A673 (cell line): ENCODE measurements at regions not wholly inside any gene's neighbourhood (a gene's known extent, or its start where the extent isn't known, plus 50 kb on each side); places are given as distances from the start of the nearest gene placed in this dataset.

Source experiments
- BruUV-seq: library from RNA; stranded (reverse); fragments of 400-500 nt; replicated peaks from 2 replicates; lab custom pipeline; 2021; lab: Mats Ljungman, UMichigan
- CTCF ChIA-PET: fragments of 300-600 bp; sonication (Branson Sonifier 250); formaldehyde crosslinking; loops from one replicate; lab custom pipeline; 2022; ENCODE audit warnings: antibody characterized with exemption; lab: Charles Lee
- POLR2A ChIA-PET: fragments of 300-600 bp; sonication (Branson Sonifier 250); formaldehyde crosslinking; loops from one replicate; lab custom pipeline; 2022; ENCODE audit warnings: antibody characterized with exemption; ENCODE audit not compliant: low non-redundant PET; lab: Charles Lee
- DNase-seq: peaks from one replicate; pipeline ENCODE4 v3.0.0-alpha.2; 2015; ENCODE audit warnings: low spot score
- H3K27ac ChIP-seq: fragments of 200-600 bp; sonication (generic); 2 replicates; pipeline ENCODE4 v1.5.1; 2016; ENCODE audit warnings: mixed run types, low read depth, mild to moderate bottlenecking, mixed read lengths, antibody characterized with exemption, low read length; ENCODE audit not compliant: poor library complexity, severe bottlenecking
- H3K27me3 ChIP-seq: fragments of 200-600 bp; sonication (generic); replicated peaks from 2 replicates; pipeline ENCODE4 v1.6.1; 2017; ENCODE audit warnings: mixed run types, low read depth, mild to moderate bottlenecking, mixed read lengths, antibody characterized with exemption, low read length; ENCODE audit not compliant: insufficient read depth, poor library complexity
- H3K36me3 ChIP-seq: fragments of 200-600 bp; sonication (generic); 2 replicates; pipeline ENCODE4 v1.6.1; 2016; ENCODE audit warnings: mixed run types, mild to moderate bottlenecking, mixed read lengths, antibody characterized with exemption, low read length; ENCODE audit not compliant: insufficient read depth, poor library complexity, severe bottlenecking
- H3K4me1 ChIP-seq: fragments of 200-600 bp; sonication (generic); 2 replicates; pipeline ENCODE4 v1.6.1; 2017; ENCODE audit warnings: mixed run types, mild to moderate bottlenecking, mixed read lengths, antibody characterized with exemption, low read length; ENCODE audit not compliant: insufficient read depth, poor library complexity, severe bottlenecking
- H3K4me3 ChIP-seq: fragments of 200-600 bp; sonication (generic); 2 replicates; pipeline ENCODE4 v1.5.1; 2016; ENCODE audit warnings: low read depth, mixed run types, mild to moderate bottlenecking, mixed read lengths, low read length; ENCODE audit not compliant: poor library complexity, severe bottlenecking
- H3K9me3 ChIP-seq: fragments of 200-600 bp; sonication (generic); 2 replicates; pipeline ENCODE4 v1.6.1; 2016; ENCODE audit warnings: mixed run types, low read depth, mild to moderate bottlenecking, mixed read lengths, antibody characterized with exemption, low read length; ENCODE audit not compliant: poor library complexity, severe bottlenecking
- EZH2 ChIP-seq: fragments of 200-600 bp; sonication (generic); IDR thresholded peaks from 2 replicates; pipeline ENCODE4 v1.6.1; 2017; ENCODE audit warnings: borderline replicate concordance, low read depth, mild to moderate bottlenecking, mixed read lengths, antibody characterized with exemption, low read length; ENCODE audit not compliant: poor library complexity, severe bottlenecking
- intact Hi-C: fragments of 100-400 bp; cut with micrococcal nuclease; formaldehyde crosslinking; loops from one replicate; pipeline ENCODE4 v1.10.0; 2022; ENCODE audit not compliant: unreplicated experiment
- TF ChIP-seq, protein P1 (sequence below): fragments of 300-800, 200-600 bp; sonication (generic); conservative IDR thresholded peaks from 2 replicates; pipeline ENCODE4 v1.5.1; 2017; ENCODE audit warnings: low read depth, mild to moderate bottlenecking, antibody characterized with exemption, low read length, moderate library complexity, mixed read lengths

DNA sequence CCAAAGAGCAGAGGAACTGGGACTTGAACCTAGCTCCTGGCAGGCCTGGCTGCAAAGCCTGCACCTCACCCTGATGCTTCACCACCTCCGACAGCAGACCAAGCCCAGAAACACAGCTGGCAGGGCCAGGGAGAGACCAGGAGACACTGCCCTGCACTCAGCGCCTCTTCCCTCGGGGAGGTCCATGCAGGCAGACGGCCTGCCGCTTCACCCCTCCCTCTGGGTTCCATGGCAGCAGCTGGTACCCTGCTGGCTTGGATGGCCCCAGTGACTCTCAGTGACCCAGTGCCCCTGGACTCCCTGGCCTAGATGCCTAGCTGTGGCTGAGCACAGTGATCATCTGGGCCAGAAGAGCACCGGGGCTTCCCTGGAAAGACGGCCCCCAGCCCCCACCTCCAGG, 65.3 kb upstream of the TARDBP start:
- no peak for DNase-seq
- ChIA-PET CTCF (no interaction called here), POLR2A (no interaction called here)
- intact Hi-C loops = no loop called here
- Histone ChIP-seq H3K36me3 (no peaks in the 10 kb centered on the region), H3K4me3 (no peak overlapping the region), H3K27ac (no peak overlapping the region), H3K27me3 (no peaks in the 10 kb centered on the region), H3K4me1 (peaks cover 29% of the 10 kb centered on the region), H3K9me3 (no peaks in the 10 kb centered on the region)
- TF ChIP-seq, protein P1, sequence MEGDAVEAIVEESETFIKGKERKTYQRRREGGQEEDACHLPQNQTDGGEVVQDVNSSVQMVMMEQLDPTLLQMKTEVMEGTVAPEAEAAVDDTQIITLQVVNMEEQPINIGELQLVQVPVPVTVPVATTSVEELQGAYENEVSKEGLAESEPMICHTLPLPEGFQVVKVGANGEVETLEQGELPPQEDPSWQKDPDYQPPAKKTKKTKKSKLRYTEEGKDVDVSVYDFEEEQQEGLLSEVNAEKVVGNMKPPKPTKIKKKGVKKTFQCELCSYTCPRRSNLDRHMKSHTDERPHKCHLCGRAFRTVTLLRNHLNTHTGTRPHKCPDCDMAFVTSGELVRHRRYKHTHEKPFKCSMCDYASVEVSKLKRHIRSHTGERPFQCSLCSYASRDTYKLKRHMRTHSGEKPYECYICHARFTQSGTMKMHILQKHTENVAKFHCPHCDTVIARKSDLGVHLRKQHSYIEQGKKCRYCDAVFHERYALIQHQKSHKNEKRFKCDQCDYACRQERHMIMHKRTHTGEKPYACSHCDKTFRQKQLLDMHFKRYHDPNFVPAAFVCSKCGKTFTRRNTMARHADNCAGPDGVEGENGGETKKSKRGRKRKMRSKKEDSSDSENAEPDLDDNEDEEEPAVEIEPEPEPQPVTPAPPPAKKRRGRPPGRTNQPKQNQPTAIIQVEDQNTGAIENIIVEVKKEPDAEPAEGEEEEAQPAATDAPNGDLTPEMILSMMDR = no peak
- no peak for TF ChIP-seq EZH2
- BruUV-seq = no TSS peak

DNA sequence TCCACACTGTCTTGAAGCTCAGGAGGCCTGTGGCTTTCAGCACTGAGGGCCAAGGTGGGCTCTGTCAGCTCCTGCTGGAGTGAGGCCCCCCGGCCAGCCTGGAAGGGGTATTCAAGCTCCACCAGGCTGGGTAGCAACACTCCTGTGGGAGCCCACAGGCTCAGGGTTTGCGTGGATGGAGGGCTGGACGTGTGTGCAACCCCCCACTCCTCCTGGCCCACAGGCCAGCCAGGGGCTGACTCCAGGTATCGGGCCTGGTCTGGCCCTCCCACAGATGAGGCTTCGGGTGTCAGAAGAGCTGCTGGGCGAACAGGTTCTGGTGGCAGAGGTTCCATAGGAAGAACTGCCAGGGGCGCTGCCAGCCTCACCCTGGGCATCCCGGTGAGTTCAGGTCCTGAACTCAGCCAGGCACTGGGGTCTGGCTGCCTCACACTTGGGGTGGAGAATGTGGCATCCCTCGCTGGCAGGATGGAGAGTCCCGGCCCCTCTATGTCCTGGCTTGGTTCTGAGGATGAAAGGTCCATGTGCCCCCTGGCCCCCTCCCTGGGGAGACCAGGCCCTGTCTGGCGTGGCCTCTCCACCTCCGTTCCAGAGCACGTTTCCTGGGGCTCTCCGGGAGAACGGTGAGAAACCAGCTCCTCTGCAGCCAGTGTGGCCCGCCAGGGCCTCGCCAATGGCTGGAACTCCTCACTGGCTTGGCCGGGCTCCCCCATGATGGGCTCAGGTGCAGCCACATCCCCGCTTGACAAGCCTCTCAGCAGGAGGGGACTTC, 64.6 kb upstream of the TARDBP start:
- Histone ChIP-seq H3K27ac (no peak overlapping the region), H3K4me1 (peaks cover 23% of the 10 kb centered on the region), H3K9me3 (no peaks in the 10 kb centered on the region), H3K27me3 (no peaks in the 10 kb centered on the region), H3K36me3 (no peaks in the 10 kb centered on the region), H3K4me3 (no peak overlapping the region)
- no TSS peak for BruUV-seq
- POLR2A ChIA-PET = no interaction called here
- CTCF ChIA-PET = no interaction called here
- no peak for DNase-seq
- intact Hi-C loops = no loop called here
- TF ChIP-seq EZH2 = no peak
- TF ChIP-seq, protein P1 = no peak

DNA sequence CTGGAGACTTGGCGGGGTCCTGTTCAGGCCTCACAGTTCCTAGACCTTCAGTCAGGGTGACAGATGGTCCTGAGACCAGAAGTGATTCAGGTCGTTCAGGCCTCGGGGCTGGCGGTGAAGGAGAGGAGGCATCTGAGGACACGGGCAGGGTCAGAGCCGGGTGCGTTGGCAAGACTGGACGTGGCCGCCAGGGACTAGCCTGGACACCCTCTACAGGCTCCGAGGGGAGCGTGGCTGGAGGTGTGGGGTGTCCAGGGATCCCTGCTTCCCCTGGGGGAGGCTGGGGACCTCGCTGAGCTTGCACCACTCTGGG, 64.0 kb upstream of the TARDBP start:
- BruUV-seq = no TSS peak

More for the DNA sequence above, 64.0 kb upstream of the TARDBP start:
- Histone ChIP-seq H3K4me3 (no peak overlapping the region), H3K27me3 (no peaks in the 10 kb centered on the region), H3K9me3 (no peaks in the 10 kb centered on the region), H3K36me3 (no peaks in the 10 kb centered on the region), H3K4me1 (peaks cover 18% of the 10 kb centered on the region), H3K27ac (no peak overlapping the region)
- intact Hi-C loops = no loop called here
- TF ChIP-seq, protein P1 = no peak
- TF ChIP-seq EZH2 = no peak
- no peak for DNase-seq
- ChIA-PET CTCF (no interaction called here), POLR2A (interaction anchor here (0.6 kb wide), 1 partner anchor 61 kb away, joined by 16 read pairs; no protein-coding TSS in a partner anchor)
